ENCODE measurements at regions not wholly inside any gene's neighbourhood (a gene's known extent, or its start where the extent isn't known, plus 50 kb on each side); places are given as distances from the start of the nearest gene placed in this dataset.

- H3K9me1 ChIP-seq (replicated peaks; ENCODE audit: control insufficient read depth, extremely low read depth, insufficient read depth, low read length) = no peaks in the 10 kb centered on the region
- no peaks in the 10 kb centered on the region for H3K79me2 ChIP-seq (ENCODE audit: control insufficient read depth, insufficient read depth, low read length)
- POLR2A ChIA-PET = no interaction called here
- no peaks in the 10 kb centered on the region for H3K27me3 ChIP-seq (ENCODE audit: control insufficient read depth in 2 of 2, insufficient read depth in 2 of 2, low read length in 2 of 2)
- H2AFZ ChIP-seq (ENCODE audit: low read depth, low read length) = no peak overlapping the region
- DNase-seq (ENCODE audit: low read depth, low spot score) (no peak), FAIRE-seq (no peak)
- H3K27ac ChIP-seq (ENCODE audit: insufficient read depth, low read depth, low read length) = no peak overlapping the region
- CTCF ChIA-PET = no interaction called here
- intact Hi-C loops (cut with micrococcal nuclease) (no loop called here), dilution Hi-C loops (cut with MboI; ENCODE audit: extremely low pct_ligation_motif_present, low sequenced_read_pairs) (no loop called here)
- H3K4me1 ChIP-seq (ENCODE audit: control insufficient read depth, extremely low read depth, insufficient read depth, low read length) = no peaks in the 10 kb centered on the region
- no TSS peak for BruUV-seq (replicated peaks)
- H3K9me3 ChIP-seq (replicated peaks; ENCODE audit: control insufficient read depth, insufficient read depth, low read length) = no peaks in the 10 kb centered on the region
- H3K9ac ChIP-seq (replicated peaks; ENCODE audit: extremely low read depth, insufficient read depth, low read length) = no peak overlapping the region
- no peak overlapping the region for H3K4me2 ChIP-seq (ENCODE audit: insufficient read depth, low read length)
- no peaks in the 10 kb centered on the region for H3K36me3 ChIP-seq (ENCODE audit: control insufficient read depth in 2 of 2, extremely low read depth in 1 of 2, insufficient read depth in 2 of 2, low read length in 2 of 2)
- no peaks in the 10 kb centered on the region for H4K20me1 ChIP-seq (replicated peaks; ENCODE audit: control insufficient read depth, extremely low read depth, insufficient read depth, low read length)
- TF ChIP-seq POLR2AphosphoS5 (IDR thresholded peaks at IDR 0.05; ENCODE audit: insufficient read depth, low read depth, low read length) (no peak), MYC (IDR thresholded peaks at IDR 0.05; ENCODE audit: low read depth, low read length) (no peak), POLR2A (IDR thresholded peaks at IDR 0.05; ENCODE audit: low read depth, low read length) (no peak), EZH2 (IDR thresholded peaks at IDR 0.05; ENCODE audit: borderline replicate concordance, low read depth, low read length, severe bottlenecking) (no peak), MAX (IDR thresholded peaks at IDR 0.05; ENCODE audit: insufficient read depth, insufficient read length) (no peak), FOS (IDR thresholded peaks at IDR 0.05; ENCODE audit: borderline replicate concordance, insufficient read depth, low read length) (no peak), GATA2 (IDR thresholded peaks at IDR 0.05; ENCODE audit: insufficient read depth, insufficient read length, low read depth, low read length) (no peak), CTCF (IDR thresholded peaks at IDR 0.05; ENCODE audit: extremely low read depth in 1 of 2, insufficient read depth in 1 of 2, low read depth in 1 of 2, low read length in 2 of 2) (no peak), JUN (IDR thresholded peaks at IDR 0.05; ENCODE audit: borderline replicate concordance, insufficient read depth, insufficient read length, low read depth) (no peak)
- no peak overlapping the region for H3K4me3 ChIP-seq (replicated peaks in 1 of 3; ENCODE audit: insufficient read depth in 1 of 3, low read depth in 1 of 3, low read length in 3 of 3)
Measured at GRCh38 chr4:100913685-100914084, 395.9 kb upstream of the EMCN start.

Data from endothelial cell of umbilical vein (primary cell).